PFSK-1 (cell line): ENCODE measurements at regions not wholly inside any gene's neighbourhood (a gene's known extent, or its start where the extent isn't known, plus 50 kb on each side); places are given as distances from the start of the nearest gene placed in this dataset.

ENCODE experiments used
- POLR2AphosphoS5 ChIP-seq: IDR thresholded peaks from 2 replicates; pipeline ENCODE4 v1.6.1; 2012; ENCODE audit warnings: low read depth, mild to moderate bottlenecking, control low read depth, low read length, moderate library complexity
- SIN3A ChIP-seq: IDR thresholded peaks from 2 replicates; pipeline ENCODE4 v1.6.1; 2012; ENCODE audit warnings: mild to moderate bottlenecking, low read length, moderate library complexity, borderline replicate concordance; ENCODE audit not compliant: insufficient read depth

DNA sequence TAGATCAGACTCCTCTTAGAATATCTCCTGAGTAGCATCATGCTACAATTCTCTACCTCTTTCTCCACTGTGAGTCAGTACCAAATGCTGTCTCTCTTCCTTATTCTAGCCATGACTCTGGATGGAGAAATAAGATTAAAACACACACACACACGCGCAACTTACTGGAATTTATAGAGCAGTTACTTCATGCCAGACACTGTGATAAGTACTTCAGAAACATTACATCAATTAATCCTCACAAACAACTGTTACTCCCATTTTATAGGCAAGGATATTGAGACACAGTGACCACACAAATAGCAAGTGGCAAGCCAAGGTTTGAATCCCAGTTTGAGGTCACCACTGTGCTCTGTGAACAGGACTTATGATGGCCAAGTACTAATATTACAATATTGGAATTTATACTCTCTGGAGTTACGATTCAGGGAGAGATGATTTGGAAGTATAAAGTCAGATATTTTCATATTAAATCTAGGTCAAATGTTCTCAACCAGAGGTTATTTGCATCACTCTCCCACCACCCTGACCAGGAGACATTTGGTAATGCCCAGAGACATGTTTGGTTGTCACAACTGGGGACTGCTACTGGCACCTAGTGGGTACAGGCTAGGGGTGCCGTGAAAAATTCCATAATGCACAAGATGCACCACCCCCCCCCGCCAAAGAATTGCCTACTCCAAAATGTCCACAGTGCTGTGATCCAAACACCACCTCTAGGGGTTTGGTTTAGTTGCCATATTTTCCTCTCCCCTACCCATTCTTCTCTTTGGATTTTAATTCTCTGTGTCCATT is 221.6 kb downstream of the LTN1 start:
- TF ChIP-seq POLR2AphosphoS5 (no peak), SIN3A (no peak)
